Activated B cell treated with CpG ODN at 0.5 μM for 24 hours (primary cell): ENCODE measurements at regions not wholly inside any gene's neighbourhood (a gene's known extent, or its start where the extent isn't known, plus 50 kb on each side); places are given as distances from the start of the nearest gene placed in this dataset.

Experiments used
- ATAC-seq: fragments of 200-7000 bp; cut with Tn5 transposase; one replicate; pipeline ENCODE4 v1.10.0; 2021; ENCODE audit warnings: low read depth, mild to moderate bottlenecking, moderate library complexity
- CTCF ChIA-PET: fragments of 350-600 bp; sonication (Branson Sonifier 250); formaldehyde crosslinking; loops from one replicate; lab custom pipeline; 2021; ENCODE audit warnings: antibody characterized with exemption; lab: Charles Lee
- POLR2A ChIA-PET: fragments of 350-600 bp; sonication (Branson Sonifier 250); formaldehyde crosslinking; loops from one replicate; lab custom pipeline; 2021; ENCODE audit warnings: antibody characterized with exemption; lab: Charles Lee
- DNase-seq: peaks from one replicate; pipeline ENCODE4 v3.0.0; 2022
- H3K27ac Mint-ChIP-seq: one replicate; pipeline ENCODE4 v1.8.0; 2020; ENCODE audit warnings: mixed read lengths
- H3K27me3 Mint-ChIP-seq: one replicate; pipeline ENCODE4 v1.8.0; 2021; ENCODE audit warnings: mixed read lengths
- H3K36me3 Mint-ChIP-seq: one replicate; pipeline ENCODE4 v1.8.0; 2021; ENCODE audit warnings: low read depth, mixed read lengths
- H3K4me1 Mint-ChIP-seq: one replicate; pipeline ENCODE4 v1.8.0; 2021; ENCODE audit warnings: mixed read lengths
- H3K4me3 Mint-ChIP-seq: one replicate; pipeline ENCODE4 v1.8.0; 2020; ENCODE audit warnings: mild to moderate bottlenecking, mixed read lengths
- H3K9me3 Mint-ChIP-seq: one replicate; pipeline ENCODE4 v1.8.0; 2020; ENCODE audit warnings: mixed read lengths
- intact Hi-C: fragments of 100-400 bp; cut with micrococcal nuclease; formaldehyde crosslinking; loops from one replicate; pipeline ENCODE4 v1.15.1; 2024
- TF ChIP-seq, protein P1 (sequence below): fragments of 200-600 bp; IDR thresholded peaks from one replicate; pipeline ENCODE4 v1.8.0; 2022; ENCODE audit warnings: antibody characterized with exemption, mild to moderate bottlenecking

DNA sequence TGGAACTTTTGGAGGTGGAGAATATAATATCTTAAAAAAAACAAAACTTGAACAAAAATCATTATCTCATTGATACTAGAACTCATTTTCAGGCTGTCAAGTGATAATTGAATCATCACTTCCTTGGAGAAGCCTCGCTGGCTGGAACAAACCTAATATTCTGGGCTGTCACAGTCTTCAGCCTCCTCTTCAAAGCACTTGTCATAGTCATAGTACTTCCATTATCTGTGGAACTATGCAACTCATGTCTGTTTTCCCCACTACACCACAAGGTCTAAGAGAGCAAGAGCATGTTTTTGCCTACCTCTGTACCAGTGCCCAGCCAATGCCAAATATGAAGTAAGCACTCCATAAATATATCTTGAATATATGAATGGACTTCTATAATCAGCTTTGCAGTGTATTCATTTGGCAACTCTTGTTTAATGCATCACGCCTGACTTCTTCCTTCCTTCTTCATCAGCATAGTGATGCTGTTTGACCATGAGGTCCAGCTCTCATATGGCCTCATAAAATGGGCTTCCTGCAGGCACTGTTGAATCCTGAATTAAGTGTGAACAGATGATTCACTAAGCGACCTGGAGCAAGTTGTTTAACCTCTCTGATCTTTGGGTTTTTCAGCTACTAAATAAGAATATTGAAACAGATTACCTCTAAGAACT lies 86.6 kb upstream of the SNRK start:
- intact Hi-C loops: no loop called here
- TF ChIP-seq, protein P1, sequence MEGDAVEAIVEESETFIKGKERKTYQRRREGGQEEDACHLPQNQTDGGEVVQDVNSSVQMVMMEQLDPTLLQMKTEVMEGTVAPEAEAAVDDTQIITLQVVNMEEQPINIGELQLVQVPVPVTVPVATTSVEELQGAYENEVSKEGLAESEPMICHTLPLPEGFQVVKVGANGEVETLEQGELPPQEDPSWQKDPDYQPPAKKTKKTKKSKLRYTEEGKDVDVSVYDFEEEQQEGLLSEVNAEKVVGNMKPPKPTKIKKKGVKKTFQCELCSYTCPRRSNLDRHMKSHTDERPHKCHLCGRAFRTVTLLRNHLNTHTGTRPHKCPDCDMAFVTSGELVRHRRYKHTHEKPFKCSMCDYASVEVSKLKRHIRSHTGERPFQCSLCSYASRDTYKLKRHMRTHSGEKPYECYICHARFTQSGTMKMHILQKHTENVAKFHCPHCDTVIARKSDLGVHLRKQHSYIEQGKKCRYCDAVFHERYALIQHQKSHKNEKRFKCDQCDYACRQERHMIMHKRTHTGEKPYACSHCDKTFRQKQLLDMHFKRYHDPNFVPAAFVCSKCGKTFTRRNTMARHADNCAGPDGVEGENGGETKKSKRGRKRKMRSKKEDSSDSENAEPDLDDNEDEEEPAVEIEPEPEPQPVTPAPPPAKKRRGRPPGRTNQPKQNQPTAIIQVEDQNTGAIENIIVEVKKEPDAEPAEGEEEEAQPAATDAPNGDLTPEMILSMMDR: no peak
- CTCF ChIA-PET: no interaction called here
- Mint-ChIP-seq H3K27me3 (peaks cover 22% of the 10 kb centered on the region), H3K4me1 (no peaks in the 10 kb centered on the region), H3K4me3 (no peak overlapping the region), H3K9me3 (peaks cover 4% of the 10 kb centered on the region), H3K36me3 (no peaks in the 10 kb centered on the region), H3K27ac (no peak overlapping the region)
- POLR2A ChIA-PET: no interaction called here
- ATAC-seq: no peak
- no peak for DNase-seq

DNA sequence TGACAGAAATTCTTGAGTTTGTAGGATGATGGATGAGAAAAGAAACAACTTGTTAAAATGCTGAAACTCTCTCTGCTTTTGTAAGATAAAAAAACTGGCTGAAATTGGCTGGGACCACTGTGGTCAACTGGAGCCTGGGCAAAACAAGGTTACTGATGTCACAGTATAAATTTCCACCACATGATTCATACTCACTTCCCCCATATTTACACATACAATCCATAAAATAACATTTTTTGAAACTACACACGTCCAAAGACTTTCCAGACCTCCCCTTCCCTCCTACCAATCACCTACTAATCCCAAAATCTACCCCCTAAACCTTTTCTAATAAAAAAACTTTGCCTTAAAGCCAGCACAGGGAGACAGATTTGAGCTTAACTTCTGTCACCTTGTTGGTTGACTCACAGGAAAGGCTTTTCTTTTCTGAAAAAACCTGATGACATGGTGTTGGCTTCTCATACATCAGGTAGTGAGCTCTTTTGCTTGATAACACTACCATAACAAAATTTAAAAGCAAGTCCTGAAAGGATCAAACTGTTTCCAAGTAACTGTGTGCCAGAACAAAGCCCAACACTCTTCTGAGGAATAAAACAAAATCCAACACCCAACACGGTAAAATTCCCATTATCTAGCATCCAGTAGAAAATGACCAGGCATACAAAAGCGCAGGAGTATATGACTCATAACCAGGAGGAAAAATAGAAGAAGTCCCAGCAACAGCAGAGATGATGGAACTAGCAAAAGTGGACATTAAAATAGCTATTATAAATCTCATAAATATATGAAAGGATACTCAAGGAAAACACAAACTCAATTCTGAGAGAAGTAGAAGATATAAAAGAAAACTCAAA lies 87.3 kb upstream of the SNRK start:
- ChIA-PET CTCF (no interaction called here), POLR2A (no interaction called here)
- TF ChIP-seq, protein P1: no peak
- DNase-seq (no peak), ATAC-seq (no peak)
- no peaks in the 10 kb centered on the region for H3K36me3 Mint-ChIP-seq
- H3K4me3 Mint-ChIP-seq: no peak overlapping the region
- no peaks in the 10 kb centered on the region for H3K4me1 Mint-ChIP-seq
- H3K9me3 Mint-ChIP-seq: peaks cover 4% of the 10 kb centered on the region
- H3K27ac Mint-ChIP-seq: no peak overlapping the region
- peaks cover 23% of the 10 kb centered on the region for H3K27me3 Mint-ChIP-seq
- intact Hi-C loops: no loop called here

DNA sequence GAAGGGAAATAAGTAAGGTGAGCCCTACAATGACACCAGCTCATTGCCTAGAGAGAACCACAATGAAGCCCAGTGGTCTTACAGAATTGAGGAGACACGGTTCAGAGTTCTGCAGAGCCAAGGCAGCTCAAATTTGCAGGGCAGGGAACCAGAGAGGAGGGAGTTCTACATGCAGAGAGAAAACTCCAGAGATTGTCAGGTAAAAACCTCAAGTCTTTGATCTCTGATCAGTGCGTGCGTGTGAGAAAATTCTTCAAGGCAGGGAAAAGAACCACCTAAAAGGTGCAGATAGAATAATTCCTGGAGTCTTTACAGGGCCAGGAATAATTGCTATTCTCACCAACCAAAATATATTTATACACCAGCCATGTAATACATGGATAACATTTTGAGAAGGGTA lies 88.0 kb upstream of the SNRK start:
- Mint-ChIP-seq H3K9me3 (peaks cover 4% of the 10 kb centered on the region), H3K27ac (no peak overlapping the region), H3K36me3 (no peaks in the 10 kb centered on the region), H3K27me3 (peaks cover 23% of the 10 kb centered on the region), H3K4me3 (no peak overlapping the region), H3K4me1 (no peaks in the 10 kb centered on the region)
- POLR2A ChIA-PET: no interaction called here
- intact Hi-C loops: no loop called here
- ATAC-seq (no peak), DNase-seq (no peak)
- TF ChIP-seq, protein P1: no peak
- CTCF ChIA-PET: no interaction called here

DNA sequence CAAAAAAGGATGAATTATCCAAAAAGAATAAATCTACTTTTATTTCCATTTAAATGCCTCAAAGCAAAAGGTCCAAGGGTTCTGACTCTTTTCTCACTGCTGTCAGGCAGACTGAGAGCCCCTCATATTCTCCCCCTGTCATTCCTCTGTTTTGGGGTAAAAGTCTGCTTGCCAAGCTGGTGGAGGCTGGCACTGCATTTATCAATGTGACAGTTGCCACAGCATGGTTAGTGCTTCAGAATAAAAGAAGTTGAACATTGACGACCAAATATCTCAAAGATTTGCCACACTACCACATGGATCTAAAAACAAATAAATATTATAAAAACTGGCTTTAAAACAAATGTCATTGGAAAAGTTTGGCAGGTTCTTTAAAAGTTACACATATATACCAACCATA lies 89.2 kb upstream of the SNRK start:
- ChIA-PET CTCF (no interaction called here), POLR2A (no interaction called here)
- ATAC-seq: no peak
- Mint-ChIP-seq H3K4me3 (no peak overlapping the region), H3K4me1 (no peaks in the 10 kb centered on the region), H3K9me3 (peaks cover 4% of the 10 kb centered on the region), H3K36me3 (no peaks in the 10 kb centered on the region), H3K27me3 (peaks cover 27% of the 10 kb centered on the region), H3K27ac (no peak overlapping the region)
- TF ChIP-seq, protein P1: no peak
- no peak for DNase-seq
- intact Hi-C loops: no loop called here

DNA sequence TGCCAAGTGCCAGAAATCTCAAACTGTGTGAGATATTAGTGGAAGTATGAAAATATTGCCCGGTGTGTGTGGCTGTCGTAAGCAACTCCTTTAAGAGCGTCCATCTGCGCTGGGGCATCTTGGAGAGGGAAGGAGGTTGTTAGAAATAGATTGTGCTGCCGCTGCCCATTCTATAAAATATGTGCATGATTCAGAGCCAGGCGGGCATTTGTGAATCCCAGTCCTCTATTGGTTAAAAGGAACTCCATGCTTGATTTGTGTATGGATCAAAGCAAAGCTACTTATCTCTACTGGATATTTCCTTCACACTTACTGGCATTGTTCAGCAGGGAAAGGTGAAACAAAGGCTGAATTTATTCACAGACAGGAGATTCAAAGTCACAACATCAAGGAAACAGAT lies 89.6 kb upstream of the SNRK start:
- H3K9me3 Mint-ChIP-seq: peaks cover 4% of the 10 kb centered on the region
- CTCF ChIA-PET: no interaction called here
- H3K4me1 Mint-ChIP-seq: no peaks in the 10 kb centered on the region
- no peak overlapping the region for H3K4me3 Mint-ChIP-seq
- intact Hi-C loops: no loop called here
- ATAC-seq (no peak), DNase-seq (no peak)
- H3K27me3 Mint-ChIP-seq: peaks cover 28% of the 10 kb centered on the region
- POLR2A ChIA-PET: no interaction called here
- no peaks in the 10 kb centered on the region for H3K36me3 Mint-ChIP-seq
- TF ChIP-seq, protein P1: no peak
- H3K27ac Mint-ChIP-seq: no peak overlapping the region
